ENCODE measurements at regions not wholly inside any gene's neighbourhood (a gene's known extent, or its start where the extent isn't known, plus 50 kb on each side); places are given as distances from the start of the nearest gene placed in this dataset.

- no peak for DNase-seq
These were observed 293.0 kb upstream of the TNP1 start for GRCh38 chr2:217152831-217153230.

GRCh38 chr2:217151509-217152206, 291.8 kb upstream of the TNP1 start:
- DNase-seq, result no peak

GRCh38 chr2:217150236-217150635, 290.4 kb upstream of the TNP1 start:
- DNase-seq, result no peak

DNA sequence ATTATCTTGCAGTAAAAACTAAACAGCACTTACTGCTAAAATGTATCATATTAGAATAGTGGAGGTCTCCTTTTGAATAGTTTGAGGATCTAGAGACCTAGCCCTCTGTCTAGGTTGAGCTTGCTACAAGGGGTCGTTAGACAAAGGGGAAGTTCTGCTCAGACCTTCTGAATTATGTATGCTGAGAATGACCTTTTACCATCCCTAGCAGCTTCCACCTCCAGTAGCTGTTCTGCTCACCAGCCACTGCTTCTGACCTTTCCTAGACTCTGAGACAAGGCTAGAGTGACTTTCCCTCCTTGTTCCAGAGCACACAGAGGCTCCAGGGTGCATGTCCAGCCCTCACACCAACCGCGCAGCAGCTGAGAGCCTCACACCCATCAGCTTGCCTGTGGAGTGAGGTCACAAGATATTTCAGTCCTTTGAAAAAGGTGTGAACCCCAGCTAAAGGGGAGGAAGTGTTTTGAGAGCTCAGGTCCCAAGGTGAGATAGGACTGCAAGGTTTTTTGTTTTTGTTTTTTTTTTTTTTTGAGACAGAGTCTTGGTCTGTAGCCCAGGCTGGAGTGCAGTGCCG, 289.3 kb upstream of the TNP1 start:
- DNase-seq, result no peak

DNA sequence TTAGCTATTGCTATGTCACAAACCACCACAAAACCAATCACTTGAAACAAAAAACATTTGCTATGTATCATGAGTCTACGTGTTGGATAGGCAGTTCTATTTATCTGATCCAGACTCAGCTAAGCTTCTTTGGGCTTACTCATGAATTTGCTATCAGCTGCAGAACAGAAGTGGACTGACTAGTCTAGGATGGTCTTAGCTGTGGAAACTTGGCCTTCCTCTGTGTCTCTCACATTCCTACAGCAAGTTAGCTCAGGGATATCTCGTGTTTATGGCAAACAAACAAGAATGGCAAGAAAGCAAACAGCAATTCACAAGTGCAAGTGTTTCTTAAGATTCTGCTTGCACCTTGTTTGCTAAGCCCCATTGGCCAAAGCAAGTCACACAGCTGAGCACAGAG, 288.0 kb upstream of the TNP1 start:
- DNase-seq, result no peak

DNA sequence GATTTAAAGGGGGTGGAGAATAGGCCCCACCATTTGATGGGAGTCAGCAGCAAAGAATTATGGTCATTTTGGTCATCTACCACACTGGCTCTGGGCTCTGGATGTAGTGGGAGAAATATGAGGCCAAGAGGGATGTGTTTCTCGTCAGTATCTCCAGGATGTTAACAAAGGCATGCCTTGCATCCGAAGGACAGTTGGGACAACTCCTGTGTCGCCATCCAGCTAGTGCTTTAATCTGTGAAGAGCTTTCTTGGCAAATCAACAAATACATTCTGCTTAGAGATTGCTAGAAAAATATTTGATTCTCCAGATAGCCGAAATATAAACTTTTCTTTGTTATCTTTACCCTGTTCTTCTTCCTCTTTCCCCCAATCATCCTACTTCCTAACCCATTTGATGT, 287.1 kb upstream of the TNP1 start:
- no peak for DNase-seq

- DNase-seq, result peak in 1 of 2 donors; percentile 42
These were observed 282.9 kb upstream of the TNP1 start for GRCh38 chr2:217142649-217143266.

DNA sequence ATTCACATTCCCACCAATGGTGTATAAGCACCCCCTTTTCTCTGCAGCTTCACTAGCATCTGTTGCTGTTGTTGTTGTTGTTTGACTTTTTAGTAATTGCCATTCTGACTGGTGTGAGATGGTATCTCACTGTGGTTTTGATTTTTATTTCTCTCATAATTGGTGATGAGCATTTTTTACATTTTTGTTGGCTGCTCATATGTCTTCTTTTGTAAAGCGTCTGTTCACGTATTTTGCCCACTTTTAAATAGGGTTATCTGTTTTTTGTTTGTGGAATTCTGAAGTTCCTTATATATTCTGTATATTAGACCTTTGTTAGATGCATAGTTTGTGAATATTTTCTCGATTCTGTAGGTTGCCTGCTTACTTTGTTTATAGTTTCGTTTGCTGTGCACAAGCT, 278.4 kb upstream of the TNP1 start:
- no peak for DNase-seq

DNA sequence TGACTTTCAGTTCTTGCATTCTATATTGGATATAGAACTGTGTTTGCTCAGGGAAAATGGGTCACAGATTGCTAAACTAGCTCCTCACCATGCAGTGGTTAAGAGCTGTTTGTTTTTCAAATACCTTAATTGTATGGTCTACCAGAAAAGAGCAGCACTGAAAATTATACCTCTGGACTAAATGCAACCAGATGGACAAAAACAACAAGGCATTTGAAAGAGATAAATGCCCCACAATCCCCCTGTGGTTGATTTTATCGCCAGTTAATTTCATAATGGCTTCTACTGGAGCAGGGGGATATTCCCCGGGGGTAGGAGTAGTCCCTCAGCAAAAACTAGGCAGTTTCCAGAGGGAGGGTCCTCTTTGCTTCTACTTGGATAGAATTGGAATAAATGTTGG, 267.9 kb upstream of the TNP1 start:
- DNase-seq, result no peak

GRCh38 chr2:217125014-217125413, 265.1 kb upstream of the TNP1 start:
- DNase-seq, result no peak

GRCh38 chr2:217124050-217124449, 264.2 kb upstream of the TNP1 start:
- DNase-seq, result no peak

DNA sequence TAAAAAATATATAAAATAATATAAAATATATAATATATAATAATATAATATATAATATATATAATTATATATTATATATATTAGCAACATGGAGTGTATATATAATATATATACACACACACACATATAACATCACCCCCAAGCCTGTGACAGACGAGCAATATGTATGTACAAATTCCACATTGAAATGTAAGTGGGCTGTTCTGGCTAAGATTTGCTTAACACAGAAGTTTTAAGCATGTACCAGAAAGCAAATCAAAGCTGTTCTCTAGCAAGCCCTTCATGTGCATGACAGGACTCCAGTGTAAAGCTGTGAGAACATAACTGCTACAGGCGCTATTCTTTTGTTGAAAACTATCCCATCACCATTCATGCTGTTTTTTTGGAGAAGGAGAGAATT, 261.7 kb upstream of the TNP1 start:
- no peak for DNase-seq

DNA sequence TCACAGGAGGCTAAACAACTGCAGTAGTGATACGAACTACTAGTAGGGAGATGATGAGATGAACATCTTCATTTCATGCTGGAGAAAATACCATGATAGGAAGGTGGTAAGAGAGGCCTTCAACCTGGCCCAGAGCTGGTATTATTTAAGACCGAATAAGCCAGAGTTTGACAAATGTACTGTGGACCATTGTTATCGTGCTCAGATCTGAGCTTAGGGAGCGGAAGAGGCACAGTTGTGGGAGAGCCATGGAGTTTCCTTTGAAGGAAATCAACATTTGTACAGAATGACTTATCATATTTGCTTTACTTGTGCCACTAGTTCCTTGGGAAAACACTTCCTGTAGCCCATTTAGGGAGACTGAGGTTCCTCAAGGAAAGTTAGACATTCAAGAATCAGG, 260.6 kb upstream of the TNP1 start:
- DNase-seq, result no peak

- no peak for DNase-seq
These were observed 258.9 kb upstream of the TNP1 start for GRCh38 chr2:217118559-217119284.

- DNase-seq, result no peak
These were observed 257.7 kb upstream of the TNP1 start for GRCh38 chr2:217117523-217117922.

DNA sequence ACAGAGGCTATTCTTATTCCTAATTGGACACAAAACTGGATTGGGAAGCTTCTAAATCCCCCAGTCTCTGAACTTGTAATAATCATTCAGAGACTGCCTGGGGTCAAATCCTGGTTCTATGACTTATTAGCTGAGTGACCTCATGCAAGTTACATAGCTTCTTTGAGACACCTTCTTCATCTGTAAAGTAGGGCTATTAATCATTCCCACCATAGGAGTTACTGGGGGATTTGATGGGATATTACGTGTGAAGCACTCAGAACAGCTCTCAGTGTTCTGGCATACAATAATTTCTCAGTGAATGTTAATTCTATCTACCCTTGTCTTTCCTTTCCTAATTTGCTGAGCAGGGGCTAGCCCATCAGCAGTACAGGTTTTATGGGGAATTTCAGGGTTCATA, 256.7 kb upstream of the TNP1 start:
- DNase-seq, result no peak

GRCh38 chr2:217114117-217114516, 254.3 kb upstream of the TNP1 start:
- no peak for DNase-seq

GRCh38 chr2:217113491-217113890, 253.6 kb upstream of the TNP1 start:
- no peak for DNase-seq

DNA sequence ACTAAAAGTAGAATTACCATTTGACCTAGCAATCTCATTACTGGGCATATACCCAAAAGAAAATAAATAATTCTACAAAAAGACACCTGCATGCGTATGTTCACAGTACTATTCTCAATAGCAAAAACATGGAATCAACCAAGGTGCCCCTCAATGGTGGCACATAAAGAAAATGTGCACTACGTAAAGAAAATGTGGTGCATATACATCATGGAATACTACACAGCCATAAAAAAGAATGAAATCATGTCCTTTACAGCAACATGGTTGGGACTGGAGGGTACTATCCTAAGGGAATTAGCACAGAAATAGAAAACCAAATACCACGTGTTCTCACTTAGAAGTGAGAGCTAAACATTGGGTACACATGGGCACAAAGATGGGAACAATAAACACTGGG, 250.7 kb upstream of the TNP1 start:
- no peak for DNase-seq

DNA sequence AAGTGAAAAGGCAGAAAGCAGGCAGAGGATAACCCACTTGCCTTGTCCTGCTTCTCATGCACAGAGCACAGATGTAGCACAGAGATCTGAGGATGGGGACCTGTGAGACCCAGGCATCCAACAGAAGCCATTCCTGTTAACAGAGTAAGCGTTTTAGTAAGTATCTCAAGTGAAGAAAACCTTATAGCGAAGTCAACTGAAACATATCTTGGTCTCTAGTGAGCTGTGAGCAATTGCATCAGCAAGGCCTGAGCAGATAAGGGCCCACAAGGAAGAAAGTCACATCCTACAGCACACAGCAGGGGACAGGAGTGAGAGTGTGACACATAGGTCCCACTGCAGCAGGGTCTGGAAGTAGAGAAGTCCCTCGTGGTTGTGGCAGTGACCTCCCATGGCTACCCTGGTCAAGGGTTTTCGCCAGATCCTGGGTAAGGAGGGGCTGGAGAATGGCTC, 248.7 kb upstream of the TNP1 start:
- DNase-seq, result no peak

GRCh38 chr2:217108086-217108485, 248.2 kb upstream of the TNP1 start:
- DNase-seq, result no peak

GRCh38 chr2:217107480-217107879, 247.6 kb upstream of the TNP1 start:
- no peak for DNase-seq

GRCh38 chr2:217106650-217107014, 246.8 kb upstream of the TNP1 start:
- DNase-seq, result no peak

All from inflammatory macrophage (primary cell).